ENCODE measurements at regions not wholly inside any gene's neighbourhood (a gene's known extent, or its start where the extent isn't known, plus 50 kb on each side); places are given as distances from the start of the nearest gene placed in this dataset.
"Not testable (repeated sequence)": the region's sequence is repeated elsewhere in the genome, so short reads cannot be mapped to it uniquely, and the experiment has no call there.

DNA sequence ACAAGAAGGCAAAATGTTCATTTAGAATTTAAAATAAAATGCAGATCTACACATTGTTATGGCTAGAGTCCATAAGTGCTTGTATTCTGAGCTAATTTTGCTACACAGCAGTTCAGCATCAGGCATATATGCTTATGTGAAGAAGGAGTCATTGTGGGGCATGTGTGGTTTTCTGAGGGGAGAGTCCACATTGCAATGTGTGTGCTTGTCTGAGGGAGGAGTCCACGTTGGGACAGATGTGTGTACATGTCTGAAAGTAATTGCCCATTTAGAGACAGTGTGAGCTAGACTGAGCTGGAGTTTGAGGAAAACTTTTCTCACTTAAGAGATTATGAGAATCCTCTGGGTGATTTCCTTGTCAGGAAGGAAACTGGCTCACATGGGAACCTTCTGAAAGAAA lies 767.9 kb downstream of the TMEM121 start:
- DNase-seq (no peak), ATAC-seq (ENCODE audit: poor library complexity) (no peak)
- intact Hi-C loops (cut with DNase I), result no loop called here

DNA sequence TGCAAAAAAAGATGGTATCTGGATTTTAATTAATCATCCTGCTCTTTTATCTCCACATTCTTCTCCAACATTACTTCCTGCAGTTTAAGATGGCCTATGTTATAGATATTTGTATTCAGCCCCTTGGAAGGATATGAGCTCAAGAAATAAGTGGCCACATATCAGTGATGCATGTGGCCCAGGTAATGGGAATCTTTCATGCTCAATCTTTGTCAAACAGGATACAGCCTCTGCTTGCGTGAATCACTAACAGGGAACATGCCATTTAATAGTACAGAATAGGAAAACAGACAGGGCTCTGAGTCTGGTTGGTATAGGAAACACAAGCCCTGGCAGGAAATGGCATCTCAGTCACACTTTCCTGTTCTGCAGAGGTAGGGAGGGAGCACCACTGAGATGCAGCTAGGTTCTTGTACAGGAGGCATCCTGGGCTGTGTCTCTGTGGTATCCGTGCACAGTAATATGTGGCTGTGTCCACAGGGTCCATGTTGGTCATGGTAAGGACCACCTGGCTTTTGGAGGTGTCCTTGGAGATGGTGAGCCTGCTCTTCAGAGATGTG lies 774.6 kb downstream of the TMEM121 start:
- intact Hi-C loops (cut with DNase I); ATAC-seq (ENCODE audit: poor library complexity); DNase-seq: not testable (repeated sequence)

DNA sequence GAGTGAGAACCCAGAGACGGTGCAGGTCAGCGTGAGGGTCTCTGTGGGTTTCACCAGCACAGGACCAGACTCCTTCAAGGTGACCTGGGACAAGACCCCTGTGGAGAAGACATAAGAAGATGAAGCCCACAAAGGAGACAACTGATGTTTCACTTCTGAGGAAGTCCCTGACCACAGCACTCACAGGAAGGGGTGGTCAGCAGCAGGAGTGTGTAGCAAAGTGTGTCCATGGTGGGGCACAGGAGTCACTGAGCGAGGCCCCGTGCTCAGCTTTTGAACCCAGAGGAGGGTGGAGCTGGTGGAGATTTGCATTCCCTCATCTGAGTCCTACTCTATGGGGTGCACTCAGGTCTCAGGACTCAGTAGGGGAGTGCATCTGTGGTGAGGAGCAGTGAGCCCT lies 775.2 kb downstream of the TMEM121 start:
- ATAC-seq (ENCODE audit: poor library complexity); DNase-seq; intact Hi-C loops (cut with DNase I): not testable (repeated sequence)

DNA sequence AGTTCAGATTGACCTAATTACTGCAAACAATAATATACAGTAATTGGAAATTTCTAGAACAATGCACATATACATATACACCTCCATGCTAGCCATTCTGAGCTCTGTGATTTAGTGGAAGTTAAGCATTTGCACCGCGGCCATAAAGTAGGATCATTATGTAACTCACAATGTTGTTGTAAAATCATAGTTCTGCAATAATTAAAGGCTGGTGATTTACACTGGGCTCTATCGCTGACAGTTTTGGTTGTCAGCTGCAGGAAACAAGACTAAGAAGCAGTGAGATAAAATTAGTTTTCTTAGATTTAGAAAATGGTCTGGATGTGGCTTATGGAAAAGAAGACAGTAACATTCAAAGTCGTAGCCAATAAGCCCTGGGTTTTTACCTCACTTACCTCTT lies 776.3 kb downstream of the TMEM121 start:
- intact Hi-C loops (cut with DNase I), result no loop called here
- ATAC-seq (ENCODE audit: poor library complexity), result no peak
- no peak for DNase-seq

DNA sequence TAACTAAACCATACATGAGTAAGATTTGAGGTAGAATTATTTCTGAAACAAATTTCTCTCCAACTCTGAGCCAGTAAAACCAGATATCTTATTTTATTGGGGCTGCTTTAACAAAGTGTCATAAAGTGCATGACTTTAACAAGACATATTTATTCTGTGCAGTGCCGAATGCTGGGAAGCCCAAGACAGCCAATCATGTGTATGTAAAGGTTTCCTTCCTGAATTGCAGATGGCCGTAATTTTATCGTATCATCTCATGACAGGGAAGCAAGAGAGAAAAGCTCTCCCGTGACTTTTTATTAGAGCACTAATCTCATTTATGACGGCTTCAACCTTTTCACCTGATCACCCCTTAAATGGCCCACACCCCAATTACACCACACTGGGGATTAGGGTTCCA lies 777.9 kb downstream of the TMEM121 start:
- no peak for DNase-seq
- ATAC-seq (ENCODE audit: poor library complexity), result no peak
- intact Hi-C loops (cut with DNase I), result no loop called here

DNA sequence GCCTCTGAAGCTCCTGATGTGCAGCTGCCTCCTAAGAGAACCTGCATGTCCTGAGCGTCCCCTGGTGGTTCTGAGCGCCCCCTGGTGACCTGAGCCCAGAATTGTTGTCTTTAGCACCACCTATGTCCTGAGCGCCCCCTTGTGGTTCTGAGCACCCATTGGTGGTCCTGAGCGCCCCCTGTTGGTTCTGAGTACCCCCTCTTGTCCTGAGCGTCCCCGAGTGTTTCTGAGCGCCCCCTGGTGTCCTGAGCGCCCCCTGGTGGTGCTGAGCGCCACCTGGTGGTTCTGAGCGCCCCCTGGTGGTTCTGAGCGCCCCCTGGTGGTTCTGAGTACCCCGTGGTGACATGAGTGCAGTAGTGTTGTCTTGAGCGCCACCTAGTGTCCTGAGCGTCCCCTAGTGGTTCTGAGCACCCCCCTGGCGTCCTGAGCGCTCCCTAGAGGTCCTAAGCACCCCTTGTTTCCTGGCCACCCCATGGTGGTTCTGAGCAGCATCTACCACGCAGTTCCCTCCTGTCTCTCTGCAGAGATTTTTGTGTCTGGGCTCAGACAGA lies 782.5 kb downstream of the TMEM121 start:
- intact Hi-C loops (cut with DNase I), result no loop called here
- no peak for ATAC-seq (ENCODE audit: poor library complexity)
- peak; percentile 63 for DNase-seq

DNA sequence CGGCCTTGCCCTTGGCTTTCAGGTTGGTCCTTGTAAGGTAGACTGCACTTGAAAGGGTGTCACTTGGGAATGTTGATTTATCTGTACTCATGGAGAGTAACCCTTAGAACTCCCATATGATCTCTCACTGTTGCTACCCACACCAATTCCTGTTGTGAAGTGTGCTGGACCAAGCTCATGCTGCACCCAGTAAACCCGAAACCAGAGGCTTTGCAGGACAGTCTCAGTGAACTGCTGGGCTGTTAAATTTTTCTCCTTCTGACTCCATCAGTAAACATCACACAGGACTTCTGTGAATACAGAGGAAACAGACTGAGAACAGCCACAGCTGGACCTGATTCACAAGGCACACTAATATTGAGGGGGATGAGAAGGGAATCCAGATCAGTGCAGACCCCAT lies 783.0 kb downstream of the TMEM121 start:
- ATAC-seq (ENCODE audit: poor library complexity) (no peak), DNase-seq (no peak)
- intact Hi-C loops (cut with DNase I), result no loop called here

DNA sequence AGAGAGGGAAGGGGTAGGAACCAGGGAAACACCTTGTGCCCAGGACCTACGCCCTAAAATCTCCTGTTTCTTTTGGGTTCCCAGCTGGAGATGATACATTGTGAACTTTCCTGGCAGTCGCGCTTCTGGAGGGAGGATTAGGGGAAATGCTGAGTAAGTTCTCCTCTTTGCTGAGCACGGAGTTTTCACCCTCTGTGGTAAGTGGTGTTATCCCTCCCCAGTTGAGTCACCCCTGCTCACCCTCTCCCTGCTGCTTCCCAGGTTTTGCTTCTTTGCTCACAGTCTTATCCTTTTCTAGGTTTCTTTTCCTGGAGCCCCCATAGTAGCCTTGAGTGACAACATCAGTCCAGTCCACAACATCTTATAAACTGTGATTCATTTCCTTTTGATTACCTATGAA lies 789.1 kb downstream of the TMEM121 start:
- no peak for ATAC-seq (ENCODE audit: poor library complexity)
- no peak for DNase-seq
- intact Hi-C loops (cut with DNase I), result no loop called here

DNA sequence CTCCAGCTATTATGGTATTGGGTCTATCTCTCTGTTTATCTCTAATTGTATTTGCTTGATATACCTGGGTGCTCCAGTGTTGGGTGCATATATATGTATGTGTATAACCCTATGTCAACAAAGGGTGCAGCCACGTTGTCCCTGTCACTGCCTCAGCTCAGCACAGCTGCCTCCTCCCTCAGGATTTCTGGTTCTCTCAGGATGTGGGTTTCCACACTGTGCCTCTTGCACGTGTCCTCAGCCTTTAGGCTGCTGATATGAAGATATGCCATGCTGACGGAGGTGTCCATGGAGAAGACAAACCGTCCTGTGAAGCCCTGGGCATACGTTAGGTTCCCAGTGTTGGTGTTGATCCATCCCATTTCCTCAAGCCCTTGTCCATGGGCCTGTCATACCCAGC lies 791.2 kb downstream of the TMEM121 start:
- intact Hi-C loops (cut with DNase I), result no loop called here
- ATAC-seq (ENCODE audit: poor library complexity) (no peak), DNase-seq (no peak)

DNA sequence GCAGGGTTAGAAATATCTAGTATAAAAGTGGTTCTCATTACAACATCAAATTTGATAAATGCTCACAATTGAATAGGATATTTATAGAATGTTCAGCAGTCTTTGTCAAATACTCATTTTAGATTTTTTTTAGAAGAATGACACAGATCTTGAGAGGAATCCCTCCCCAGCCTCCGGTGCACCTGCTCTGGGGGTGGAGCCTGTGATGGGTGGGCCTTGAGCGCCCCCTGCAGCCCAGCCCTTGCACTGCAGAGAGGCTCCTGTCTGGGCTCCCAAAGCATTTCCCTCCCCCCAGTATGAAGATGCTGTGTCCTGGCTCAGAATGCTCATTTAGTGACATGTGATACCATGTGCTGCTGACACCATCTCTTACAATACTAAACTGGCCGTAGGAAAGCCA lies 792.3 kb downstream of the TMEM121 start:
- ATAC-seq (ENCODE audit: poor library complexity), result no peak
- intact Hi-C loops (cut with DNase I), result no loop called here
- DNase-seq, result no peak

DNA sequence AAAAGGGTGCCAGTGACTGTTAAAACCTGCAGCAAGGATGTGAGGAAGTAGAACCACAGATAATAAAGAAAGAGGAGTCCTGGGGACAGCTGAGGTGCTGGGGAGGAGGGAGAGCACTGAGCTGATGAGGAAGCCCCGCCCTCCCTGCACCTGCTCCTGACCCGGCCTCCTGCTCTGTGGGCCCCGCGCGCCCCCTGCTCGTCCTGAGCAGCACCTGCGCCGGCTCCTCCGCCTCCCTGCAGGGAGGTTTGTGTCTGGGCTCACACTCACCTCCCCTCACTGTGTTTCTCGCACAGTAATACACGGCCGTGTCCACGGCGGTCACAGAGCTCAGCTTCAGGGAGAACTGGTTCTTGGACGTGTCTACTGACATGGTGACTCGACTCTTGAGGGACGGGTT lies 797.6 kb downstream of the TMEM121 start:
- intact Hi-C loops (cut with DNase I); ATAC-seq (ENCODE audit: poor library complexity); DNase-seq: not testable (repeated sequence)

DNA sequence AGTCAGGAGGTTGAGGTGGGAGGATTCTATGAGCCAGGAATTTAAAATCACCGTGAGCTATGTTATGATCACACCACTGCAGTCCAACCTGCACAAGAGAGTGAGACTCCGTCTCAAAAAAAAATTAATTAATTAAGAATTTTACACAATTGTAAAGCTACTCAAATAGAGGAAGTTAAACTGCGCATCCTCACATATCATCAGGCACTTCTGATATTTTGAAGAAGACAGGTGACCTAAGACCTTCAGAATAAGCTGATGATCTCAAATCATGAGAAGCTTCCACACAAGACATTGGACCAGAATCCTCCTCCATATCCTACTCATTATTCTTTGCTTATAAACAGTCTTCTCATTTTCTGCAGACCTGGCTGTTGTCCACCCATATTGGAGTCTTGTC lies 800.9 kb downstream of the TMEM121 start:
- intact Hi-C loops (cut with DNase I), result no loop called here
- no peak for DNase-seq
- no peak for ATAC-seq (ENCODE audit: poor library complexity)

DNA sequence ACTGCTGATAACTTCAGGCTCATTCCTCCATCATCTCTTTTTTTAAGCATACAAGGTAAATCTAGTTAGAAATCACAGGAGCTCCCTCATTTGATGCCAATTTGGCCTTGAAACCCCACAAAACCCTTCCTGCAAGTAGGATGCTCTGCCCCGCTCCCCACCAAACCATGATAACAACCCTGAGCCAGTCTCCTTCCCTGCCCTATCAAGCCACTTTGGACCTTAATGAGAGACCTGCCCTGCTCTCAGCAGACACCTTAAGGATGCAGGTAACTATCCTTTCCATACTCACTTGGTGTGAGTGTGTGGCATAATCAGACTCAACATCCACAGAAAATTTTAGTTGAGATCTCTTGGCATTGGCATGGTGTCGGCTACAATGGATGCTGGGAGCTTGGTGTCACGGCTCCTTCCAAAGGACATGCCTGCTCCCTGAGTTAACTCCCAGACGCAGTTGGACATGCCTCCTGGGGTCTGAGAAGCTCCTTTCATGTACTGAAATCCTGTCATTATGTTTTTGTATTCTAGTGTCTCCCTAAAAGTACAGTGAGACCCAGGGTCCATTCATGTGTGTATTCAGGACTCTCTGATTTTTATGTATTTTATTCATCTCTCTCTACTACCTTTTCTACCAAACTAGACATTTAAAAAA lies 801.4 kb downstream of the TMEM121 start:
- intact Hi-C loops (cut with DNase I); DNase-seq; ATAC-seq (ENCODE audit: poor library complexity): not testable (repeated sequence)

DNA sequence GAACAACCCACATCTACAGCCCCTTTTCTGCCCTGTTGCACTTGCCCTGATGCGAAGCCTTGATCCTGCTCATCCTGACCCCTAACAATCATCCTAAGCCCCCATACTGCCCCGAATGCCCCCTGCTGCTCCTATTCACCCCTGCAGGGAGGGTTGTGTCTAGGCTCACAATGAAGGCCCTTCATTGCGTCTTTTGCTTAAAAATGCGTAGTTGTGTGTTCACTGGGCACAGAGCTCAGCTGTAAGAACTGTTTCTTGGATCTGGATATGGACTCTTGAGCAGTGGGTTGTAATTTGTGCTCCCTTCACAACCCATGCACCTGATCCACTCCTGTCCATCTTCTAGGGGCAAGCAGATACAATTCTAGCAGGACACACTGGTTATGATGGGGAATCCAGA lies 802.9 kb downstream of the TMEM121 start:
- ATAC-seq (ENCODE audit: poor library complexity); DNase-seq; intact Hi-C loops (cut with DNase I): not testable (repeated sequence)

DNA sequence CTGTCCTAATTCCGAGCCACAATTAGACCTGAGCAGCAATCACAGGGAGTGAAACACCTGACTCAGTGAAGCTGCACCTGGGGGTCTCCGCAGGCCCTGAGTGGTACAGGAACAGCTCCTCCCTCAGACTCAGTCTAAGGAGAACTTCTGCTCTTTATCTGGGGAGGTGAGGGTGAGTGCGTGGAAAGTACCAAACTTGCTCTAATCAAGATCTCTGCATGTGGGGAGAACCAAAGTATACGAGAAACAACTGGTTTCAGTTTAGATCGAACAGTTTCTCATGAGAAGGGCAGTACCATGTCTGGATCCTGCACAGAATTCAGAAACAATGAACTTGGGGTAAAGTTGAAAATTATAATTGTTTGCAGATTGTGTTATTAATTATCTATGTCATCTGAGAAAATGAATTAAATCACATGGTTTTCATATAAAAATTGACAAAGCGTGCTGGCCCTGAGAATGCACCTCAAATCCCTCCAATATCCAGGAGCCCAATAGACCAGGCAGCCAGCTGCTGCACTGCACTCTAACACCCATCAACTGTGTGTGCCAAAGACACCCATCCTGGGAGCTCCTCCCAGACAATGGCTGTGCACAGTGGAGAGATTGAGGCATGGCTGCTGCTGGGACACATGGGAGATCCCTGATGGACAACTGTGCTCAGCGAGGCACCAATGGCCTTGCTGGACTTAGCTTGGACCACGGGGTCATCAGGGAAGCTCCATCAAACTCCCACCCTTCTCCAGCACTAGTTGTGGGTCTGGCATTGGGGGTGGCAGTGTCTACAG lies 803.8 kb downstream of the TMEM121 start:
- intact Hi-C loops (cut with DNase I); DNase-seq; ATAC-seq (ENCODE audit: poor library complexity): not testable (repeated sequence)

DNA sequence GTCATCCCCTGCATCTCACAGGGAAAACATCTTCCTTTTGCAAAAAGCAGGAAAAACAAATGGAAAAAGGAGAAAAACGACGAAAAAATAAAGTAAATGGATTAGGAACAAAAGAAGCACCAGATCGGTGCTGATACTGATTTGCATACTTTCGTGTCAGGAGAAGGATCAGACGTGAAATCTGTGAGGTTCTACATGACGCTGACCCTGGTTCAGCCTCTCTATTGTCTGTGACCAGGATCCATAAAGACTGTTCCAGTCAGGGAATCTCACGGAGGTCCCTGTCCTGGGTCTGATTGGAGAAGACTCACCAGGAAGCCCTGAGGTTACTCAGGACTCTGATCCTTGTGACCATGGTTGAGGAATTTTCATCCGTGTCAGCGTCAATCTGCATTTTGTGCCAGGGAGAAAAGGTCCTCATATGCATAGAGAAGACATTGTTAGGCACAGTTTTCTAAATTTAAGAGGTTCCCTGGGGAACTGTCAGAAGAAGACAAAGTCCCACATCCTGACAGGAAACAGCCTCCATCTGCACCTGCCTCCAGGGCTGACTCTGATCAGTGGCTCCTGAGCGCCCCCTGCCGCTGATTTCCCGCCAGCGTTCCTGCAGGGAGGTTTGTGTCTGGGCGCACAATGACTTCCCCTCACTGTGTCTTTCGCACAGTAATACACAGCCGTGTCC lies 808.2 kb downstream of the TMEM121 start:
- ATAC-seq (ENCODE audit: poor library complexity); intact Hi-C loops (cut with DNase I): not testable (repeated sequence)
- peak; percentile 44 for DNase-seq

DNA sequence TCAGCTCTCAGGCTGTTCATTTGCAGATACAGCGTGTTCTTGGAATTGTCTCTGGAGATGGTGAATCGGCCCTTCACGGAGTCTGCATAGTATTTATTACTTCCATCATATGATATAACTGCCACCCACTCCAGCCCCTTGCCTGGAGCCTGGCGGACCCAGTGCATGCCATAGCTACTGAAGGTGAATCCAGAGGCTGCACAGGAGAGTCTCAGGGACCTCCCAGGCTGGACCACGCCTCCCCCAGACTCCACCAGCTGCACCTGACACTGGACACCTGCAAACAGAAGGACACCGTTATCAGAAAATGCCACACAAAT lies 808.7 kb downstream of the TMEM121 start:
- intact Hi-C loops (cut with DNase I); DNase-seq; ATAC-seq (ENCODE audit: poor library complexity): not testable (repeated sequence)

DNA sequence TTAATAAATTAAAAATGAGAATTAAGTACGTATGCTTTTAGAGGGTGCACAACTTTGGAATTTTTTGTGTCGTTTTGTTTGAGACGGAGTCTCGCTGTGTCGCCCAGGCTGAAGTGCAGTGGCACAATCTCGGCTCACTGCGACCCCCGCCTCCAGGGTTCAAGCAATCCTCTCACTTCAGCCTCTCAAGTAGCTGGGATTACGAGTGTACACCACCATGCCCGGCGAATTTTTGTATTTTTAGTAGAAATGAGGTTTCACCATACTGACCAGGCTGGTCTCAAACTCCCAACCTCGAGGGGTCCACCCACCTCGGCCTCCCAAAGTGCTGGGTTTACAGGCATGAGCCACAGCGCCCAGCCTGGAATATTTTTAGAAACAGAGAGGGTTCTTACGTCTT lies 812.4 kb downstream of the TMEM121 start:
- intact Hi-C loops (cut with DNase I); ATAC-seq (ENCODE audit: poor library complexity); DNase-seq: not testable (repeated sequence)

DNA sequence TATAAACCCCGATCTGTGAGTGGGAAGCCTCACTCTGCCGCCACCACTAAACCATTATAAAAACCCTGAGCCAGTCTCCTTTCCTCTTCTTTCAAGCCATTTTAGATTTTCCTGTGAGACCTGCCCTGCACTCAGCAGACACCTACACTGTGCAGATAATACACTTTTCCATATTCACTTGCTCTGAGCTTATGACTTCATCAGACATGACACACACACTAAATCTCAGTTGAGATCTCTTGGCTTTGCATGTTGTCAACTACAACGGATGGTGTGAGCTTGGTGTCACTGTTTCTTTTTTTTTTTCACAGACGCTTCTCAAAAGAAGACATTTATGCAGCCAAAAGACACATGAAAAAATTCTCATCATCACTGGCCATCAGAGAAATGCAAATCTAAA lies 814.3 kb downstream of the TMEM121 start:
- ATAC-seq (ENCODE audit: poor library complexity); intact Hi-C loops (cut with DNase I); DNase-seq: not testable (repeated sequence)

All from Right ventricle myocardium superior (tissue), 1 donor.